Stimulated activated CD4-positive, alpha-beta T cell treated with anti-CD3 and anti-CD28 coated beads, Interleukin-4, amount 100 ng/mL, for 24 hours (primary cell): ENCODE measurements at regions not wholly inside any gene's neighbourhood (a gene's known extent, or its start where the extent isn't known, plus 50 kb on each side); places are given as distances from the start of the nearest gene placed in this dataset.
"Not testable (repeated sequence)": the region's sequence is repeated elsewhere in the genome, so short reads cannot be mapped to it uniquely, and the experiment has no call there.

Experiments used
- DNase-seq: peaks from one replicate; pipeline ENCODE4 v3.0.0-alpha.2; 2020

- DNase-seq = no peak
Measured at GRCh38 chr2:150812066-150812465, 324.6 kb upstream of the RND3 start.

DNA sequence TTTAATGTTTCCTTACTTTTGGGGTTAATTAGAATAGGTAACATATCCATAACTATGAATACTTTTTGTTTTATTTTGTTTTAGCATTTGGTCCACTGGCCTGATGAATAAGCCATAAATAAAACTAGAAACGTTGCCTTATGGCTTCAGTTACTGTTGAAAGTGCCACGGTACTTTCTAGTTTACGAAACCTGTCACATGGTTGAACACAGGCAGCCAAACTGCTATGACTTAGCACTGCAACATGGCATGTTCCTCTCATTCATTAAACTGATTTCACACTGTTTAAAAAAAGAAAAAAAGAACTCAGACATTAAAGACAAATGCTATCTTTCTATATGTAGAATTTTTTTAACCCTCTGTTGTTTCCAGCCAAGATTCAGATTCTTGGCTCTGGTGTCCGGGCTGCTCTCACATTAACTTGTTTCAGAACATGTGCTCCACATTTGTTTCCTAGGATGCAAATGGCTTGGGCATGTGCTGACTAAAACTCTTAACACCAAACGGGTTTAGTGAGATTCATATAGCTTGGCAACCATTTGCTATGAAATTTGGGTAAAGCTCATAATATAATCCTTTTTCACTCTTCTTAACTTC, 323.9 kb upstream of the RND3 start:
- DNase-seq = no peak

- DNase-seq = no peak
Measured at GRCh38 chr2:150809103-150809502, 321.6 kb upstream of the RND3 start.

- no peak for DNase-seq
Measured at GRCh38 chr2:150806336-150806735, 318.9 kb upstream of the RND3 start.

DNA sequence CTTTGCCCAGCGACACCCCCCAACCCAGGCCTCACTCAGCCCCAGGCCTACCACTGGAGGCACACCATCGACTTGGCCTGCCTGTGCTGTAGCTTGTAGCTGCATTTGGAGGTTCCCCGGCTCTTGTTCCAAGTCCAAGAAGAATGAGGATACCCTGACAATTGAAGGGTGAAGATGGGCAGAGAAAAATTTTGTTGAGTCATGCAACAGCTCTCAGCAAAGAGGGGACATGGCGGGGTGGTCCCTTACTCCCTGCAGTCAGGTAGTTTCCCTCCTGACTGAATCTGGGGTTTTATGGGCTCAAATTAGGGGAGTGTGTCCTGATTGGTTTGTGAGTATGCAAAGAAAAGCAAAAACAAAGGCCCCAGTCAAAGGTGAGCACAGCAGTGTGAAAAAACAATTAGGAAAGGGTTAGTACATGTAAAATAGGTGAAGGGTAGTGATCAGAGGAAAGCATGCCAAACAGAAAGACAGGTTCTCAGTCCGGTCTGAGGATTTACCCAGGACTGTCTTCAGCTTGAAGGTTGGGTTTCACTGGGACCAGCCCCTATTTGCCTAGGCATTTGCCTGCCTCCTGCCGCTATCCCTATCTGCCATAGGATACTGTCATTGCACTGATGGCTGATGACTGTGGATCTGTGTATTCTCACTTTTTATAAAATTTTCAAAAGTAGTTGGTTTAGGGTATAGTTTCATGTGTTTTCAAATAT, 316.4 kb upstream of the RND3 start:
- no peak for DNase-seq

DNA sequence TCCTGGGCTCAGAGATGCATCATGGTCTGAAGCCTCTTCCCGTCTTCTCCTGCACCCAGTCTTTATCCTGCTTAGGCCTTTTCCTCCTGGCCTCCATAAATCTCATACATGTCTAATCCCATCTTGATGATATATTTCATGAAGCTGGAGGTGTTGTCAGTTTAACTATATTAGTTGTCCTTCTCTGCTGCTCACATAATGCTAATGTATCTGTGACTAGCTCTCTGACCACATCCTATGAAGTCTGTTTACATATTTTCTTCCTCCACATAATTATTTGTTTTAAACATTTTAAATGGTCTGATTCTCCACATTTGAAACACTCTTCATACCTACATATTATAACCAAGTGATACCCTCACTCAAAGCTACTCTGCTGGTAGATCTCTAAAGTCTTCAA, 315.2 kb upstream of the RND3 start:
- no peak for DNase-seq

- not testable (repeated sequence) for DNase-seq
Measured at GRCh38 chr2:150796236-150796635, 308.8 kb upstream of the RND3 start.

DNA sequence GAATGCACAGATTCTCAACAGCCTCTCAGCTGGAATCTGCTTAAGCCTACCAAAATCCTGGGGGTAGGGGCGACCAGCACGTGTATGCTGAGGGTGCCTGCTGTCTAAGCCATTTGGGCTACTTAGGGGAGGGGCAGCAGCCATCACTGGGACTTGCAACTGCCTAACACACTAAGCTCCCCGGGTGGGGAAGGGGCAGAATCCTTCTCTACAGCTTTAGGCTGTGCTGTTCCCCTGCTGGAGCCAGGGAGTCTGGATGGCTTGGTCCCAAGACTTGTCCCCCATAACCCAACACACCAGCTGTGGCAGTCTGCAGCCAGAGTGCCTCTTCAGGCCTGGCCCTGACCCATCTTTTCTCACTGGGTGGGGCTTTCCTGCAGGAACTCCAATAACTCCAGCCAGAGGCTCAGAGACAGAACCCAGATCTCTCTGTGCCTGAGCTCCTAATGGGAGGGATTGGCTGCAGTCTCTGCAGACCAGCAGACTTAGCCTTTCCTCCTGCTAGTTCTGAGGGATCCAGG, 305.4 kb upstream of the RND3 start:
- DNase-seq = no peak

GRCh38 chr2:150791567-150791966, 304.1 kb upstream of the RND3 start:
- DNase-seq = no peak

DNA sequence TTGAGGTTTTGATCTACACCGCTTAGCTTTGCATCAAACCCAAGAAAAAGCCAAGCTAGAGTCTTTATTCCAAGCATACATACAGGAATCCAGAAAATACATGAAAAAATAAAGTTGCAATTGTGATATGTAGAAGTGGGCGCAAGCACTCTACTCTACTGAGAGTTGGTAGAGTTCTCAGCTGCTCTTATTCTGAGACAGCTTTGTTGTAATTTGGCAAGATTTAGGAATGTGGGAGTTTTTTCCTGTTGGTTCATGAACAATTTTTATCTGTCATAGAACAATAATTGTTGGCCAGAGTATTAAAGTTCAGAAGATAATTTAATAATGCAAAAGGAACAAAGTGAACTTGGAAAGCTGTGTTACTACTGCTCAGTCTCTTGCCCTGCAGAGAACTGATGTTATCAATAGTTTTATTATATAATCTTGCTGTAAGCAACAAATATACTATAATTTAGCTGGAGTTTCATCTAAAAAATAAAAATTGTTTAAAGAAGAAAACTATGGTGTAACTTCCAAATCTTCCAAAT, 302.0 kb upstream of the RND3 start:
- DNase-seq = no peak

DNA sequence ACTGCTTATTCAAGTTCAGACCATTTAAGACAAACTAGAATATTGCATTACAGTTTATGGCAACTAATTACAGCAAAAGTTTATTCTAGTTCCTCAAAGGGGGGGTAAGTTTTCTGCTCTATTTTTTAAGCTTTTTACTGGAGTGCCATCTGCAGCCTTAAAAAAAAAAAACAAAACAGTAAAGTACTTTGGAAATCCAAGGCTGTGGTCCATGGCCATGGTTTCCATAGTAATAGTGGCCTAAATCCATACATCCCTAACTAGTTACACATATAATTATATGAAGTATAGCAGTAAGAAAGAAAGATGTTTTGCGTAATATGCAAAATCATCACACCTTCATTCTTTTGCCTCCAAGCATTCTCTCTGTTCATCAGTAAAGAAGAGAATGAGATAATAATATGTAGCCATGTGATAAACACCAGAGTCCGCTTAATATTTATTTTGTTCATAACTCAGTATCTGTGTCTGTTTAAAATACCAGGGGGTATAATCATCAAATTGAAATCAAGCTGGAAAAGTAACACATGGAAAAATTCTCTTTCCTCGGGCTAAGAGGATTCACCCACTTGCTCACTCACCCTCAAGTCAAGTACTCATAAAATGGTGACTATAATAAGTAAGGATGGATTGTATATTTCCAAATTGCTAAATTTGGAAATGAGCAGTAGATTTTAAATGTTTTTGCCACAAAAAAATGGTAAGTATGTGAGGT, 301.1 kb upstream of the RND3 start:
- no peak for DNase-seq

DNA sequence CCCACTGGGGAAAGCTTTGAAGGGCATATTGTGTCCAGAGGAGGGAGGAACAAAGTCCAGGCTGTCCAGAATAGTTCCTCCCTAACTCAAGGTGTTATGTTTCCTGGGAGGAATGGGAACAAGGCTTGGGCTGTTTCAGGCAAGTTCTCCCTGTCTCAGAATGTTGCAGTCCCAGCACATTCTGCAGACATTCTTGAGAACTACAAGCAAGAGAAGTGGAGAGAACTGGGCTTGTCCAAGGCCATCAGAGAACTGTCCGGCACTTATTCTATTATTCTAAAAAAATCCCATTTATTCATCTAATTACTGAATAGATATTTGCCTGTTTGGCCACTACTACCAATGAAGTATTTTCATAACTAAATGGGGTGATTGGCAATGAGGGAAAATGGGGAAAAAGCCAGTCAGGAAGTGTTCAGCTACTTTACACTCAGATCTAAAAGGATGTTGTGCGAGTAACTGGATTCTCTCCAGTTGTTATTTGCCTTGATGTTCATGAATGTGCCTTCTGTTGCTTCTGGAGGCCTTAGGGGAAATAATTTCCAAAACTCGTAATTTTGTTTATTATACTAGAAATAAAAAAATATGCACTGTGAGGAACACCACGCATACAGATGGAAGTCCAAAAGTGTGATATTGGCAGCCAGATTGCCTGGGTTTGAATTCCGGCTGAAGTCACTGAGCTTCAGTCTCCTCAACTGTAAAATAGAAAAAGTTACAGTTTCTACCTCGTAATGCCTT, 300.1 kb upstream of the RND3 start:
- no peak for DNase-seq

DNA sequence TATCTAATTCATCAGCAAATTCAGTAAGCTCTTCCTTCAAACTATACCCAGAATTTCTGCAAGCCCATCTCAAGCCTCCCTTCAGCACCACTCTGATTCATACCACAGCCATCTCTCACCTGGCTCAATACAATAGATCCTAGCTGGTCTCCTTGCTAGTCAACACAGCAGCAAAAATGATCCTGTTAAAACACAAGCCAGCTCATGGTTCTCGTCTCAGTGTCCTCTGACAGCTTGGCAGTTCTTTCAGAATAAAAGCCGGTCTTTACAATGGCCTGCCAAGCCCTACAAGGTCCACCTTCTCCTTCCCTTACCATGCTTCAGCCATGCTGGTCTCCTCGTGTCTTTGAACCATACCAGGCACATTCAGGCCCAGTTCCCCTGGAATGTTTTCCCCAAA, 296.9 kb upstream of the RND3 start:
- no peak for DNase-seq

- no peak for DNase-seq
Measured at GRCh38 chr2:150783896-150784295, 296.4 kb upstream of the RND3 start.

DNA sequence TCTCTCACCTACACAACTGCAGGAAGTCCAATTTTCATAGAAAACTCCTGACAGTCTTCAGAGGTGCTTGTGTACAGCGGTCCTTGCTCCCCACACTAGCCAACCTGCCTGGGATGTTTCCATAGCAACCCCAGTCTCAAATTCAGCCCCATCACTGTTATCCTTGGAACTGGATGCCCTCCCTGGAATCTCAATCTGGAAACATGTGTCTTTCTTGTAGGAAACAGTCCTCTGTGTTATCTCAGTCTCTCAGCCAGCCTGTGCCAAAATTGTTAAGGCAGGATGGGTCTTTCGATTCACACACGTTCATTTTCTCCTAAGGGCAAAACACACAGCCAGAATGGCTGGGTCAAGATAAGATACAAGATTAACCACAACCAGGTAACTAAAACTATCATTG, 295.5 kb upstream of the RND3 start:
- no peak for DNase-seq

DNA sequence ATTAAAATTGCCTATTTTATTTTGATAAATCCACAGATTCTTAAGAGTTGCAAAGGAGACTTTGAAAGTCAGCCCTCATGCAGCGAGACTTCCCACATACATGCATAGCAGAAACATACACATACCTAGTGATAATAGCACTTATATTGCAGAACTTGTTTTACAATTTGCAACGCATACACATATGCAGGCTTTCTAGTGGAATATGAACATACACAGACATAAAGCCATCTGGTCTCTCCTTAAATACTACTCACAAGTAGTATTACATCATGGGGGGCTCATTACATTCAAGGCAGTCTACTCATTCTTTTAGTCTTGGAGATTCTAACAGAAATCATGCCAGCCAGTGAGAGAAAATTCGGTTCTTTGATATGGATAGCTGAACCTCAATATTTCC, 295.1 kb upstream of the RND3 start:
- no peak for DNase-seq

GRCh38 chr2:150781142-150781541, 293.7 kb upstream of the RND3 start:
- no peak for DNase-seq

DNA sequence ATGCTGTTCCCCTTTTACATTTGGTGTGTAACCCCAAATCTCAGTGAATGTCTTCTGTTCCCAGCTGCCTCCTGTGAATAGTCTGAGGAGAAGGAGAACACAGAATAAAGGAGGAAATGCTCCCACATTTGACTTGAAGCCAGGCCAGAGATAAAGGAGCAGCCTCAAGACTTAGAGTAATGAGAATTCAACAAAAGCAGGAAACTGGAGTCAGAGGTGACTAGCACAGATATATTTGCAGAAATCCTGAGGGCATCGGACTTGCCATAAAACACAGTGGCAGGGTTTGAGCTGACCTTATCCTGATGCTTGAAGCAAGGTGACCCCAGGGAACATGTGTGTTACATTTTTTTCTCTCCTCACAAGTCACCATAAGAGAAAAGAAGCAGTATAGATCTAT, 291.4 kb upstream of the RND3 start:
- no peak for DNase-seq

DNA sequence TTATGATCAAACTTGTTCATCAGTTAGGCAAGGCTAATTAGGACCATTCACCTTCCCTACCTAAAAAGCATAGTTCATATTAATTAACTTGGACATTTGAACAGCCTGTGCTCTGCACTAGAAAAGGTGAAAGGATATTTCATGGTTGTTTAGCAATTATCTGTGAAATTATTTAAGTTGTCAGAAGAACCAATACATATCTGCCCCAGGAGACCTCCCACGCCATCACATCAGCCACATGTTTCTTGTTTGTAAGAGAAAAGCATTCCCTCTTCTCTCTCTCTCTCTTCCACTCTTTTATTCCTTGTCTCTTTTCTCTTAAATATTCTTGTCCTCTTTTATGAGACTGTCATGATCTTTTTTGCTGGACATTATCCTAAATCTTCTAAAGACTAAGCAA, 282.0 kb upstream of the RND3 start:
- no peak for DNase-seq

- DNase-seq = no peak
Measured at GRCh38 chr2:150767991-150768746, 280.7 kb upstream of the RND3 start.

DNA sequence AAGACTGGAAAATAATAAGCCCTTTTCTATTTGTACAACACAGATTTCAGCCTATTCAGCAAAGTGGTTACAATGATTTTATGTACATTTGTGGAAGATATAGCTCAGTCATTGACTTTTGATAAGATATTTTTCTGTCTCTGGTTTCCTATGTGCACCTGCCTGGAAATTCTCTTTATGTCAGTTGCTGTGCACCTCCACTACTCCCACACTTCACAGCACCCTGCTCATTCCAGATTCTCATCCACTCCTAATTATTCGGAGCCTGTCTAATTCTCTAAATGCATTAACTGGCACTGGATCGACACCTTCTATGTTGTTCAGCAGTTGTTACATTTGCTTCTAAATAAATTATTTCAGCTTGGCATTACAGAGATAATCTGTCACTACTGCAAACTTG, 275.1 kb upstream of the RND3 start:
- no peak for DNase-seq

DNA sequence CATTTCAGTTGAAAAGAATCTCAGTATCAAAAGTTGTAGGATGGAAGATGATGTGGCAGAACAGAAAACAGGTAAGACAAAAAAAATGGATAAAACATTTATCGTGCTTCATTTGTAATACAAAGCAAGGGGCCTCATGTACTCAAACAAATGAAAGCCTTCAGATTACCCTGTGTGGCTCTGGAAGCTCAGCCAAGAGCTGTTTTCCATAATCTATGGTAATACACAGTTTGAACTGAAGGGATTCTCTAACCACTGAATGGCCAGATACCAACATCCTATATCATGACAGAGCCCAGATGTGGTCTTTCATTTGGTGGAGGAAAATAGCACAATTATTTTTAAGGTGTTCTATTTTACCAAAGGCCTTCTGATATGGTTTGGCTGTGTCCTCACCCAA, 272.1 kb upstream of the RND3 start:
- DNase-seq = no peak
